Transverse colon (tissue), 4 donors: ENCODE measurements at regions not wholly inside any gene's neighbourhood (a gene's known extent, or its start where the extent isn't known, plus 50 kb on each side); places are given as distances from the start of the nearest gene placed in this dataset.

Experiments
- CTCF ChIP-seq, 5 experiments: fragments of 200-600 bp in 3 of 5; fragments of 450-650 bp in 2 of 5; sonication (generic) in 3 of 5; IDR thresholded peaks; 1 replicate in 2 of 5; 2 replicates in 3 of 5; pipeline ENCODE4 v1.5.1; 2016 to 2017; ENCODE audit warnings: antibody characterized with exemption in 5 of 5, inconsistent platforms in 3 of 5, mild to moderate bottlenecking in 2 of 5, moderate library complexity in 1 of 5
- POLR2A ChIP-seq: fragments of 450-650 bp; IDR thresholded peaks from one replicate; pipeline ENCODE4 v1.6.1; 2016; ENCODE audit warnings: antibody characterized with exemption, mild to moderate bottlenecking, moderate library complexity
- POLR2AphosphoS5 ChIP-seq, 3 donors: sonication (generic); formaldehyde crosslinking; IDR thresholded peaks; one replicate each; pipeline ENCODE4 v1.6.1; 2016; ENCODE audit warnings: antibody characterized with exemption in 3 of 3

GRCh38 chr4:144402999-144403398 lies 243.0 kb upstream of the HHIP start:
- no peak for TF ChIP-seq POLR2A
- TF ChIP-seq POLR2AphosphoS5 (IDR thresholded peaks at IDR 0.05), result no peak
- TF ChIP-seq CTCF (IDR thresholded peaks at IDR 0.05), result no peak
